ENCODE measurements at regions not wholly inside any gene's neighbourhood (a gene's known extent, or its start where the extent isn't known, plus 50 kb on each side); places are given as distances from the start of the nearest gene placed in this dataset.
A peak's percentile ranks its signal among the peaks of the same experiment; 100 is the strongest.

- 21% methylated on average over 6 of the region's 6 CpGs for WGBS (ENCODE audit: insufficient coverage, insufficient replicate concordance, low lambda C conversion rate, missing lambda C conversion rate)
- Histone ChIP-seq H3K4me2 (ENCODE audit: control insufficient read depth, insufficient read depth) (no peak overlapping the region), H3K9ac (ENCODE audit: control insufficient read depth, insufficient read depth, low read length) (no peak overlapping the region), H3K9me3 (replicated peaks; ENCODE audit: control insufficient read depth, insufficient read depth, low read length) (no peaks in the 10 kb centered on the region), H3K4me1 (ENCODE audit: control insufficient read depth, insufficient read depth, low read length) (no peaks in the 10 kb centered on the region), H3K79me2 (ENCODE audit: control insufficient read depth, insufficient read depth, low read length) (no peaks in the 10 kb centered on the region), H3K27ac (ENCODE audit: control insufficient read depth, insufficient read depth) (no peak overlapping the region), H3K4me3 (no peak overlapping the region), H4K20me1 (ENCODE audit: control insufficient read depth, insufficient read depth) (no peaks in the 10 kb centered on the region), H3K36me3 (ENCODE audit: control insufficient read depth in 2 of 2, insufficient read depth in 2 of 2, low read length in 1 of 2) (no peaks in the 10 kb centered on the region), H2AFZ (ENCODE audit: control insufficient read depth, low read depth, low read length) (no peak overlapping the region), H3K27me3 (replicated peaks in 1 of 2; ENCODE audit: control insufficient read depth in 2 of 2, insufficient read depth in 2 of 2, low read length in 1 of 2) (no peaks in the 10 kb centered on the region)
- no TSS peak for BruUV-seq (replicated peaks)
- FAIRE-seq (no peak), DNase-seq (ENCODE audit: low read depth, low spot score) (no peak), ATAC-seq (no peak)
- in situ Hi-C loops (cut with MboI) = no loop called here
- intact Hi-C loops (cut with micrococcal nuclease; ENCODE audit: unreplicated experiment) = no loop called here
- TF ChIP-seq ATF7 (IDR thresholded peaks at IDR 0.05; ENCODE audit: low read depth) (0 out of 2 replicates have a peak, but pooled peaks have one; percentile 15), CUX1 (IDR thresholded peaks at IDR 0.05; ENCODE audit: insufficient replicate concordance, low read depth, low read length) (no peak)
- POLR2A ChIA-PET = no interaction called here
- RAD21 ChIA-PET (ENCODE audit: unreplicated experiment) = no interaction called here
- CTCF ChIA-PET = no interaction called here
- SMC1A ChIA-PET (ENCODE audit: uncharacterized antibody, unreplicated experiment) = no interaction called here
Measured at GRCh38 chr3:64957408-64958198, 269.8 kb upstream of the ADAMTS9 start.

All from GM12878 (cell line).